SU-DHL-6 (cell line): ENCODE measurements at regions not wholly inside any gene's neighbourhood (a gene's known extent, or its start where the extent isn't known, plus 50 kb on each side); places are given as distances from the start of the nearest gene placed in this dataset.

Experiments
- H2AFZ ChIP-seq: fragments of 200-600 bp; sonication (generic); 2 replicates; pipeline ENCODE4 v1.6.1; 2014; ENCODE audit warnings: low read depth, mild to moderate bottlenecking, moderate library complexity, mixed read lengths, antibody characterized with exemption, low read length; ENCODE audit not compliant: severe bottlenecking
- H3F3A ChIP-seq: fragments of 200-600 bp; shearing (Covaris generic); 2 replicates; pipeline ENCODE4 v1.6.0; 2016; ENCODE audit warnings: antibody characterized with exemption, mild to moderate bottlenecking; ENCODE audit not compliant: insufficient read depth
- H3K27ac ChIP-seq: fragments of 200-600 bp; sonication (generic); 2 replicates; pipeline ENCODE4 v1.5.1; 2016; ENCODE audit warnings: low read depth, mild to moderate bottlenecking, low read length, moderate library complexity, mixed read lengths
- H3K27me3 ChIP-seq: fragments of 200-600 bp; sonication (generic), shearing (Covaris generic); 2 replicates; pipeline ENCODE4 v1.6.0; 2014; ENCODE audit warnings: mild to moderate bottlenecking, low read length
- H3K36me3 ChIP-seq: fragments of 200-600 bp; sonication (generic); 2 replicates; pipeline ENCODE4 v1.6.1; 2014; ENCODE audit warnings: mild to moderate bottlenecking, low read length, mixed read lengths
- H3K4me2 ChIP-seq: fragments of 300-600, 200-600 bp; shearing (Covaris generic), sonication (generic); 2 replicates; pipeline ENCODE4 v1.6.0; 2014; ENCODE audit warnings: low read length, low read depth, mild to moderate bottlenecking; ENCODE audit not compliant: poor library complexity, severe bottlenecking
- H3K4me3 ChIP-seq: fragments of 200-600 bp; sonication (generic); 2 replicates; pipeline ENCODE4 v1.5.1; 2014; ENCODE audit warnings: antibody characterized with exemption, low read length, mild to moderate bottlenecking, mixed read lengths; ENCODE audit not compliant: insufficient read depth, poor library complexity, severe bottlenecking
- H3K79me2 ChIP-seq: fragments of 200-600 bp; sonication (generic); 2 replicates; pipeline ENCODE4 v1.6.1; 2014; ENCODE audit warnings: mild to moderate bottlenecking, low read length, moderate library complexity; ENCODE audit not compliant: insufficient read depth
- H3K9ac ChIP-seq: fragments of 200-600 bp; sonication (generic); 2 replicates; pipeline ENCODE4 v1.7.0; 2014; ENCODE audit warnings: mild to moderate bottlenecking, low read length
- H3K9me2 ChIP-seq: fragments of 200-600 bp; sonication (generic); replicated peaks from 2 replicates; pipeline ENCODE4 v1.6.1; 2014; ENCODE audit warnings: low read length; ENCODE audit not compliant: insufficient read depth
- H3K9me3 ChIP-seq: fragments of 200-600 bp; sonication (generic); 2 replicates; pipeline ENCODE4 v1.6.1; 2014; ENCODE audit warnings: low read length, mixed read lengths; ENCODE audit not compliant: insufficient read depth
- H4K20me1 ChIP-seq: fragments of 200-600 bp; sonication (generic); 2 replicates; pipeline ENCODE4 v1.6.1; 2014; ENCODE audit warnings: low read depth, mild to moderate bottlenecking, antibody characterized with exemption, low read length, moderate library complexity, mixed read lengths
- CTCF ChIP-seq: fragments of 200-600 bp; sonication (generic); IDR thresholded peaks from one replicate; pipeline ENCODE4 v1.5.1; 2017; ENCODE audit warnings: antibody characterized with exemption, mild to moderate bottlenecking, low read length, moderate library complexity; ENCODE audit not compliant: insufficient read depth, poor library complexity, severe bottlenecking
- EZH2phosphoT487 ChIP-seq: fragments of 200-600 bp; sonication (generic), shearing (Covaris generic); conservative IDR thresholded peaks from 2 replicates; pipeline ENCODE4 v1.6.1; 2018; ENCODE audit warnings: mild to moderate bottlenecking, antibody characterized with exemption, low read length, moderate library complexity, mixed read lengths

- H3K9me2 ChIP-seq: no peaks in the 10 kb centered on the region
- no peak overlapping the region for H3K27ac ChIP-seq
- no peaks in the 10 kb centered on the region for H3F3A ChIP-seq
- no peak overlapping the region for H2AFZ ChIP-seq
- no peak overlapping the region for H3K4me3 ChIP-seq
- no peak for TF ChIP-seq CTCF
- no peak for TF ChIP-seq EZH2phosphoT487
- no peaks in the 10 kb centered on the region for H3K36me3 ChIP-seq
- no peaks in the 10 kb centered on the region for H3K9me3 ChIP-seq
- no peaks in the 10 kb centered on the region for H3K79me2 ChIP-seq
- no peaks in the 10 kb centered on the region for H4K20me1 ChIP-seq
- H3K27me3 ChIP-seq: no peaks in the 10 kb centered on the region
- no peak overlapping the region for H3K9ac ChIP-seq
- H3K4me2 ChIP-seq: no peak overlapping the region
These were observed 588.9 kb downstream of the ZNF674 start for GRCh38 chrX:45956191-45956870.

DNA sequence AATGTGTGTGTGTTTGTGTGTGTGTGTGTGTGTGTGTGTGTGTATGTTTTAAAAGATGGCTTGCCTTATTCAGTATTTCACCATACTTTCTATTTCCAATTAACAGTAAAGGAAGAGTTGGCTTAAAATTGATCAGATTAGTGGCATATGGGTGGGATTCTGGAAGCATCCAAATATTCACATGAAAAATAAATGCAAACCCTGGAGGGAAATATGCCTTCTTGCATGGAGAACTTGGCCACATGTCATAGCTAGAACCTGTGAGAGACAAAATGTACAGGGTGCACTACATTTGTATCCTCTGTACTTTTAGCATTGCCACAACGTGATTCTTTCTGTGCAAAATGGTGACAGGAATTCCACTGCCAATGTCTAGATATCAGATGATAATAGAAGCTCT is 589.6 kb downstream of the ZNF674 start:
- H3K9me2 ChIP-seq: no peaks in the 10 kb centered on the region

GRCh38 chrX:45954026-45954425 is 591.2 kb downstream of the ZNF674 start:
- Histone ChIP-seq H3K4me2 (no peak overlapping the region), H3K27ac (no peak overlapping the region), H3K9me2 (no peaks in the 10 kb centered on the region), H3K9ac (no peak overlapping the region), H3K79me2 (no peaks in the 10 kb centered on the region), H2AFZ (no peak overlapping the region), H3K9me3 (no peaks in the 10 kb centered on the region), H3K4me3 (no peak overlapping the region), H3K36me3 (no peaks in the 10 kb centered on the region), H3F3A (no peaks in the 10 kb centered on the region), H4K20me1 (no peaks in the 10 kb centered on the region), H3K27me3 (no peaks in the 10 kb centered on the region)
- TF ChIP-seq CTCF (no peak), EZH2phosphoT487 (no peak)

More for the DNA sequence above, 589.6 kb downstream of the ZNF674 start:
- Histone ChIP-seq H3F3A (no peaks in the 10 kb centered on the region), H3K27ac (no peak overlapping the region), H3K4me2 (no peak overlapping the region), H3K27me3 (no peaks in the 10 kb centered on the region), H2AFZ (no peak overlapping the region), H3K9ac (no peak overlapping the region), H3K79me2 (no peaks in the 10 kb centered on the region), H4K20me1 (no peaks in the 10 kb centered on the region), H3K36me3 (no peaks in the 10 kb centered on the region), H3K9me3 (no peaks in the 10 kb centered on the region), H3K4me3 (no peak overlapping the region)
- TF ChIP-seq EZH2phosphoT487 (no peak), CTCF (no peak)
